H1 (cell line): ENCODE measurements at regions not wholly inside any gene's neighbourhood (a gene's known extent, or its start where the extent isn't known, plus 50 kb on each side); places are given as distances from the start of the nearest gene placed in this dataset.

Experiments
- CBX8 ChIP-seq: fragments of 300-800, 300-1000 bp; sonication (generic); IDR thresholded peaks from 2 replicates; pipeline ENCODE4 v1.7.1; 2016; ENCODE audit warnings: low read depth, low read length, borderline replicate concordance
- EGR1 ChIP-seq: IDR thresholded peaks from 2 replicates; pipeline ENCODE4 v1.6.1; 2011; ENCODE audit warnings: low read depth, low read length, borderline replicate concordance
- MAFK ChIP-seq: IDR thresholded peaks from 2 replicates; pipeline ENCODE4 v1.6.1; 2012; ENCODE audit warnings: low read depth, mild to moderate bottlenecking, improper control_type of control experiment, low read length
- RBBP5 ChIP-seq: IDR thresholded peaks from 2 replicates; pipeline ENCODE4 v1.7.1; 2012; ENCODE audit warnings: low read depth, mild to moderate bottlenecking, inconsistent platforms, low read length, moderate library complexity, borderline replicate concordance
- SIN3A ChIP-seq, 2 experiments: IDR thresholded peaks in 1 of 2; conservative IDR thresholded peaks in 1 of 2; 2 replicates each; pipeline ENCODE4 v1.6.1; 2011 to 2012; ENCODE audit warnings: low read length in 2 of 2, improper control_type of control experiment in 1 of 2, low read depth in 1 of 2, mild to moderate bottlenecking in 1 of 2
- TF ChIP-seq, protein P1 (sequence below): fragments of 300-600 bp; sonication (generic); IDR thresholded peaks from 2 replicates; pipeline ENCODE4 v1.7.1; 2012; ENCODE audit warnings: low read length, moderate library complexity, mild to moderate bottlenecking, inconsistent platforms; ENCODE audit not compliant: insufficient replicate concordance

DNA sequence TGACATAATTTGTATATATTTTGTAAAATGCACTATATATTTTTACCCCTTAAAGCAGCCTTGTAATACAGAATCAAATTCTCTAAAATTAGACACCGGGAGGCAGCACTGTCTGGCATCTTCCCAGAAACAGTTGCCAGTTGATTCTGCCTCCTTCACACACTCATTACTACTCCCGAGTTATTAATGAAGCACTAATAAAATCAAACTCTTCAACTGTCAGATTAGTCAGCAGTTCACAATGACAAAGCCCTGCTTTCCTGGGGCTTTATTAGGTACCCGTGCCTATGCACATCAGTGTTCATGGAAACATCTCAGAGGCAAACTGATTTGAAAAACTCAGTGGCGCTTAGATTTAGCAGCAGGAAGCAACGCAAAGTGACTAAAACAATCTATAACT, 103.5 kb upstream of the VEGFC start (continued):
- TF ChIP-seq MAFK (no peak), SIN3A (conservative IDR thresholded peaks at IDR 0.05 in 1 of 2, IDR thresholded peaks at IDR 0.05 in 1 of 2; ENCODE audit: low read depth in 1 of 2, low read length in 2 of 2) (no peak), CBX8 (no peak), RBBP5 (no peak), EGR1 (no peak)
- TF ChIP-seq, protein P1, sequence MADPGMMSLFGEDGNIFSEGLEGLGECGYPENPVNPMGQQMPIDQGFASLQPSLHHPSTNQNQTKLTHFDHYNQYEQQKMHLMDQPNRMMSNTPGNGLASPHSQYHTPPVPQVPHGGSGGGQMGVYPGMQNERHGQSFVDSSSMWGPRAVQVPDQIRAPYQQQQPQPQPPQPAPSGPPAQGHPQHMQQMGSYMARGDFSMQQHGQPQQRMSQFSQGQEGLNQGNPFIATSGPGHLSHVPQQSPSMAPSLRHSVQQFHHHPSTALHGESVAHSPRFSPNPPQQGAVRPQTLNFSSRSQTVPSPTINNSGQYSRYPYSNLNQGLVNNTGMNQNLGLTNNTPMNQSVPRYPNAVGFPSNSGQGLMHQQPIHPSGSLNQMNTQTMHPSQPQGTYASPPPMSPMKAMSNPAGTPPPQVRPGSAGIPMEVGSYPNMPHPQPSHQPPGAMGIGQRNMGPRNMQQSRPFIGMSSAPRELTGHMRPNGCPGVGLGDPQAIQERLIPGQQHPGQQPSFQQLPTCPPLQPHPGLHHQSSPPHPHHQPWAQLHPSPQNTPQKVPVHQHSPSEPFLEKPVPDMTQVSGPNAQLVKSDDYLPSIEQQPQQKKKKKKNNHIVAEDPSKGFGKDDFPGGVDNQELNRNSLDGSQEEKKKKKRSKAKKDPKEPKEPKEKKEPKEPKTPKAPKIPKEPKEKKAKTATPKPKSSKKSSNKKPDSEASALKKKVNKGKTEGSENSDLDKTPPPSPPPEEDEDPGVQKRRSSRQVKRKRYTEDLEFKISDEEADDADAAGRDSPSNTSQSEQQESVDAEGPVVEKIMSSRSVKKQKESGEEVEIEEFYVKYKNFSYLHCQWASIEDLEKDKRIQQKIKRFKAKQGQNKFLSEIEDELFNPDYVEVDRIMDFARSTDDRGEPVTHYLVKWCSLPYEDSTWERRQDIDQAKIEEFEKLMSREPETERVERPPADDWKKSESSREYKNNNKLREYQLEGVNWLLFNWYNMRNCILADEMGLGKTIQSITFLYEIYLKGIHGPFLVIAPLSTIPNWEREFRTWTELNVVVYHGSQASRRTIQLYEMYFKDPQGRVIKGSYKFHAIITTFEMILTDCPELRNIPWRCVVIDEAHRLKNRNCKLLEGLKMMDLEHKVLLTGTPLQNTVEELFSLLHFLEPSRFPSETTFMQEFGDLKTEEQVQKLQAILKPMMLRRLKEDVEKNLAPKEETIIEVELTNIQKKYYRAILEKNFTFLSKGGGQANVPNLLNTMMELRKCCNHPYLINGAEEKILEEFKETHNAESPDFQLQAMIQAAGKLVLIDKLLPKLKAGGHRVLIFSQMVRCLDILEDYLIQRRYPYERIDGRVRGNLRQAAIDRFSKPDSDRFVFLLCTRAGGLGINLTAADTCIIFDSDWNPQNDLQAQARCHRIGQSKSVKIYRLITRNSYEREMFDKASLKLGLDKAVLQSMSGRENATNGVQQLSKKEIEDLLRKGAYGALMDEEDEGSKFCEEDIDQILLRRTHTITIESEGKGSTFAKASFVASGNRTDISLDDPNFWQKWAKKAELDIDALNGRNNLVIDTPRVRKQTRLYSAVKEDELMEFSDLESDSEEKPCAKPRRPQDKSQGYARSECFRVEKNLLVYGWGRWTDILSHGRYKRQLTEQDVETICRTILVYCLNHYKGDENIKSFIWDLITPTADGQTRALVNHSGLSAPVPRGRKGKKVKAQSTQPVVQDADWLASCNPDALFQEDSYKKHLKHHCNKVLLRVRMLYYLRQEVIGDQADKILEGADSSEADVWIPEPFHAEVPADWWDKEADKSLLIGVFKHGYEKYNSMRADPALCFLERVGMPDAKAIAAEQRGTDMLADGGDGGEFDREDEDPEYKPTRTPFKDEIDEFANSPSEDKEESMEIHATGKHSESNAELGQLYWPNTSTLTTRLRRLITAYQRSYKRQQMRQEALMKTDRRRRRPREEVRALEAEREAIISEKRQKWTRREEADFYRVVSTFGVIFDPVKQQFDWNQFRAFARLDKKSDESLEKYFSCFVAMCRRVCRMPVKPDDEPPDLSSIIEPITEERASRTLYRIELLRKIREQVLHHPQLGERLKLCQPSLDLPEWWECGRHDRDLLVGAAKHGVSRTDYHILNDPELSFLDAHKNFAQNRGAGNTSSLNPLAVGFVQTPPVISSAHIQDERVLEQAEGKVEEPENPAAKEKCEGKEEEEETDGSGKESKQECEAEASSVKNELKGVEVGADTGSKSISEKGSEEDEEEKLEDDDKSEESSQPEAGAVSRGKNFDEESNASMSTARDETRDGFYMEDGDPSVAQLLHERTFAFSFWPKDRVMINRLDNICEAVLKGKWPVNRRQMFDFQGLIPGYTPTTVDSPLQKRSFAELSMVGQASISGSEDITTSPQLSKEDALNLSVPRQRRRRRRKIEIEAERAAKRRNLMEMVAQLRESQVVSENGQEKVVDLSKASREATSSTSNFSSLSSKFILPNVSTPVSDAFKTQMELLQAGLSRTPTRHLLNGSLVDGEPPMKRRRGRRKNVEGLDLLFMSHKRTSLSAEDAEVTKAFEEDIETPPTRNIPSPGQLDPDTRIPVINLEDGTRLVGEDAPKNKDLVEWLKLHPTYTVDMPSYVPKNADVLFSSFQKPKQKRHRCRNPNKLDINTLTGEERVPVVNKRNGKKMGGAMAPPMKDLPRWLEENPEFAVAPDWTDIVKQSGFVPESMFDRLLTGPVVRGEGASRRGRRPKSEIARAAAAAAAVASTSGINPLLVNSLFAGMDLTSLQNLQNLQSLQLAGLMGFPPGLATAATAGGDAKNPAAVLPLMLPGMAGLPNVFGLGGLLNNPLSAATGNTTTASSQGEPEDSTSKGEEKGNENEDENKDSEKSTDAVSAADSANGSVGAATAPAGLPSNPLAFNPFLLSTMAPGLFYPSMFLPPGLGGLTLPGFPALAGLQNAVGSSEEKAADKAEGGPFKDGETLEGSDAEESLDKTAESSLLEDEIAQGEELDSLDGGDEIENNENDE = no peak
